Fibroblast of lung (primary cell): ENCODE measurements at regions not wholly inside any gene's neighbourhood (a gene's known extent, or its start where the extent isn't known, plus 50 kb on each side); places are given as distances from the start of the nearest gene placed in this dataset.

ENCODE experiments used
- DNase-seq, 2 donors: peaks; one replicate each; pipeline versions ENCODE4 v3.0.0 to v3.0.0-alpha.2; 2010; ENCODE audit warnings: low read depth in 2 of 2
- H2AFZ ChIP-seq: 2 replicates; pipeline ENCODE4 v1.5.1; 2012; ENCODE audit warnings: low read length, control low read depth, inconsistent platforms
- H3K27ac ChIP-seq: 2 replicates; pipeline ENCODE4 v1.5.1; 2011; ENCODE audit warnings: low read length, control low read depth; ENCODE audit not compliant: insufficient read depth
- H3K27me3 ChIP-seq: 2 replicates; pipeline ENCODE4 v1.5.1; 2011; ENCODE audit warnings: mild to moderate bottlenecking, low read length; ENCODE audit not compliant: control insufficient read depth, insufficient read depth
- H3K36me3 ChIP-seq: 2 replicates; pipeline ENCODE4 v1.5.1; 2011; ENCODE audit warnings: low read length; ENCODE audit not compliant: control insufficient read depth, insufficient read depth
- H3K4me1 ChIP-seq: 2 replicates; pipeline ENCODE4 v1.5.1; 2011; ENCODE audit warnings: low read length; ENCODE audit not compliant: control insufficient read depth, insufficient read depth; ENCODE audit errors: extremely low read depth
- H3K4me2 ChIP-seq: 2 replicates; pipeline ENCODE4 v1.5.1; 2011; ENCODE audit warnings: low read length, control low read depth; ENCODE audit not compliant: insufficient read depth; ENCODE audit errors: extremely low read depth
- H3K4me3 ChIP-seq, 4 experiments: fragments of 200-600 bp in 1 of 4; sonication (generic) in 1 of 4; replicated peaks in 1 of 4; 2 replicates each; pipeline ENCODE4 v1.5.1; 2011 to 2016; ENCODE audit warnings: low read length in 4 of 4, low read depth in 3 of 4, mild to moderate bottlenecking in 3 of 4, control low read depth in 2 of 4, inconsistent platforms in 1 of 4, mixed read lengths in 1 of 4; ENCODE audit not compliant: insufficient read depth in 1 of 4; ENCODE audit errors: control extremely low read depth in 1 of 4
- H3K79me2 ChIP-seq: 2 replicates; pipeline ENCODE4 v1.5.1; 2012; ENCODE audit warnings: mild to moderate bottlenecking, low read length, inconsistent platforms; ENCODE audit not compliant: control insufficient read depth, insufficient read depth
- H3K9ac ChIP-seq: 2 replicates; pipeline ENCODE4 v1.5.1; 2011; ENCODE audit warnings: mild to moderate bottlenecking, low read length, control low read depth; ENCODE audit not compliant: insufficient read depth
- H3K9me3 ChIP-seq: 2 replicates; pipeline ENCODE4 v1.5.1; 2012; ENCODE audit warnings: low read depth, low read length; ENCODE audit not compliant: control insufficient read depth, insufficient read depth
- H4K20me1 ChIP-seq: 2 replicates; pipeline ENCODE4 v1.5.1; 2011; ENCODE audit warnings: low read length; ENCODE audit not compliant: control insufficient read depth, insufficient read depth; ENCODE audit errors: extremely low read depth
- CTCF ChIP-seq, 2 donors: IDR thresholded peaks in 1 of 2; conservative IDR thresholded peaks in 1 of 2; 1 replicate in 1 of 2; 2 replicates in 1 of 2; pipeline ENCODE4 v1.5.1; 2011 to 2012; ENCODE audit warnings: low read length in 2 of 2, control low read depth in 1 of 2, inconsistent platforms in 1 of 2, low read depth in 1 of 2, mild to moderate bottlenecking in 1 of 2
- EZH2 ChIP-seq: IDR thresholded peaks from 2 replicates; pipeline ENCODE4 v1.5.1; 2012; ENCODE audit warnings: low read length, control low read depth, mild to moderate bottlenecking; ENCODE audit errors: missing control alignments

- no peak overlapping the region for H3K4me3 ChIP-seq
- no peaks in the 10 kb centered on the region for H3K4me1 ChIP-seq
- DNase-seq, result no peak
- H3K9me3 ChIP-seq, result no peaks in the 10 kb centered on the region
- no peaks in the 10 kb centered on the region for H4K20me1 ChIP-seq
- TF ChIP-seq EZH2, result no peak
- H3K36me3 ChIP-seq, result no peaks in the 10 kb centered on the region
- H3K27me3 ChIP-seq, result no peaks in the 10 kb centered on the region
- no peak overlapping the region for H3K9ac ChIP-seq
- no peaks in the 10 kb centered on the region for H3K79me2 ChIP-seq
- H3K4me2 ChIP-seq, result no peak overlapping the region
- no peak overlapping the region for H2AFZ ChIP-seq
- no peak overlapping the region for H3K27ac ChIP-seq
Measured at GRCh38 chr7:54252256-54253035, 289.7 kb upstream of the VSTM2A start.

GRCh38 chr7:54253036-54253373, 289.2 kb upstream of the VSTM2A start:
- H3K27ac ChIP-seq, result no peak overlapping the region
- H3K9me3 ChIP-seq, result no peaks in the 10 kb centered on the region
- H3K9ac ChIP-seq, result no peak overlapping the region
- H3K4me1 ChIP-seq, result no peaks in the 10 kb centered on the region
- H3K4me3 ChIP-seq, result no peak overlapping the region
- no peaks in the 10 kb centered on the region for H3K36me3 ChIP-seq
- no peak overlapping the region for H3K4me2 ChIP-seq
- H3K27me3 ChIP-seq, result no peaks in the 10 kb centered on the region
- no peak overlapping the region for H2AFZ ChIP-seq
- no peaks in the 10 kb centered on the region for H4K20me1 ChIP-seq
- TF ChIP-seq EZH2, result no peak
- TF ChIP-seq CTCF (conservative IDR thresholded peaks at IDR 0.05 in 1 of 2, IDR thresholded peaks at IDR 0.05 in 1 of 2; ENCODE audit: low read depth in 1 of 2, low read length in 2 of 2), result no peak
- H3K79me2 ChIP-seq, result no peaks in the 10 kb centered on the region
- no peak for DNase-seq

DNA sequence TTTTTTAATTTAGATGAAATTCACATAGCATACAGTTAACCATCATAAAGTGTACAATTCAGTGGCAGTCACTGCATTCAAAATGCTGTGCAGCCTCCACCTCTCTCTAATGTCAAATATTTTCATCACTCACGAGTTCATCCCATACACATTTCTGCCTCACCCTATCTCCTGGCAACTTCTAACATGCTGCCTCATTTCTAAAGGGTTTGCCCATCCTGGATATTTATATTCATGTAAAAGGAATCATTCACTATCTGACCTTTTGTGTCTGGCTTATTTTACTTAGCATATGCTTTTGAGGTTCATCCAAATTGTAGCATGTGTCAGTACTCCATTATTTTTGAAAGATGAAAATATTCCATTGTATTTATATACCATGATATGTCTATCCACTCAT, 286.9 kb upstream of the VSTM2A start:
- H4K20me1 ChIP-seq, result no peaks in the 10 kb centered on the region

More for the DNA sequence above, 286.9 kb upstream of the VSTM2A start:
- no peaks in the 10 kb centered on the region for H3K4me1 ChIP-seq
- TF ChIP-seq CTCF (conservative IDR thresholded peaks at IDR 0.05 in 1 of 2, IDR thresholded peaks at IDR 0.05 in 1 of 2; ENCODE audit: low read depth in 1 of 2, low read length in 2 of 2), result no peak
- no peaks in the 10 kb centered on the region for H3K9me3 ChIP-seq
- H3K9ac ChIP-seq, result no peak overlapping the region
- no peak overlapping the region for H3K4me2 ChIP-seq
- no peaks in the 10 kb centered on the region for H3K36me3 ChIP-seq
- no peak overlapping the region for H2AFZ ChIP-seq
- no peaks in the 10 kb centered on the region for H3K27me3 ChIP-seq
- no peak overlapping the region for H3K4me3 ChIP-seq
- no peak overlapping the region for H3K27ac ChIP-seq
- DNase-seq, result no peak
- no peaks in the 10 kb centered on the region for H3K79me2 ChIP-seq
